ENCODE measurements at regions not wholly inside any gene's neighbourhood (a gene's known extent, or its start where the extent isn't known, plus 50 kb on each side); places are given as distances from the start of the nearest gene placed in this dataset.

- TF ChIP-seq EZH2 (IDR thresholded peaks at IDR 0.05; ENCODE audit: borderline replicate concordance, control insufficient read depth, low read depth, low read length) (no peak), CTCF (IDR thresholded peaks at IDR 0.05 in 2 of 3, conservative IDR thresholded peaks at IDR 0.05 in 1 of 3; ENCODE audit: control insufficient read depth in 2 of 3, extremely low read depth in 1 of 3, insufficient read depth in 1 of 3, low read depth in 3 of 3, low read length in 3 of 3) (no peak), RAD21 (IDR thresholded peaks at IDR 0.05; ENCODE audit: insufficient read depth, low read depth, low read length) (no peak), REST (IDR thresholded peaks at IDR 0.05; ENCODE audit: low read depth, low read length) (no peak), ZBTB40 (IDR thresholded peaks at IDR 0.05; ENCODE audit: borderline replicate concordance) (no peak), SIX5 (IDR thresholded peaks at IDR 0.05; ENCODE audit: low read depth, low read length, severe bottlenecking) (no peak), IRF3 (IDR thresholded peaks at IDR 0.05) (no peak), MAX (IDR thresholded peaks at IDR 0.05; ENCODE audit: low read depth, low read length) (no peak), BCL3 (IDR thresholded peaks at IDR 0.05; ENCODE audit: borderline replicate concordance, insufficient read depth, low read depth, low read length, poor library complexity, severe bottlenecking) (no peak), ASH2L (IDR thresholded peaks at IDR 0.05; ENCODE audit: borderline replicate concordance, low read depth) (no peak)
Measured at GRCh38 chr1:163794551-163794950, 472.8 kb downstream of the NUF2 start.
